ENCODE measurements at regions not wholly inside any gene's neighbourhood (a gene's known extent, or its start where the extent isn't known, plus 50 kb on each side); places are given as distances from the start of the nearest gene placed in this dataset.

GRCh38 chr3:181276358-181276896 is 286.9 kb upstream of the DNAJC19 start:
- H3K27me3 ChIP-seq, result no peaks in the 10 kb centered on the region
- ATAC-seq (ENCODE audit: low FRiP score in 2 of 2) (no peak), DNase-seq (no peak)
- no peaks in the 10 kb centered on the region for H3K9me3 ChIP-seq
- no peak overlapping the region for H3K4me3 ChIP-seq
- WGBS, 2 donors, result 66 to 77% methylated on average over 6 of the region's 6 CpGs
- no peak overlapping the region for H3K27ac ChIP-seq
- no peaks in the 10 kb centered on the region for H3K4me1 ChIP-seq
- H3K36me3 ChIP-seq, result no peaks in the 10 kb centered on the region
- TF ChIP-seq POLR2AphosphoS5 (IDR thresholded peaks at IDR 0.05) (no peak), POLR2A (IDR thresholded peaks at IDR 0.05) (no peak), CTCF (IDR thresholded peaks at IDR 0.05) (no peak), EP300 (IDR thresholded peaks at IDR 0.05) (no peak)

- Histone ChIP-seq H3K27me3 (no peaks in the 10 kb centered on the region), H3K27ac (no peak overlapping the region), H3K9me3 (no peaks in the 10 kb centered on the region), H3K4me1 (no peaks in the 10 kb centered on the region), H3K4me3 (no peak overlapping the region), H3K36me3 (no peaks in the 10 kb centered on the region)
- ATAC-seq (ENCODE audit: low FRiP score in 2 of 2) (no peak), DNase-seq (no peak)
- no peak for TF ChIP-seq EP300 (IDR thresholded peaks at IDR 0.05)
- TF ChIP-seq POLR2A (IDR thresholded peaks at IDR 0.05), result no peak
- TF ChIP-seq POLR2AphosphoS5 (IDR thresholded peaks at IDR 0.05), result no peak
- no peak for TF ChIP-seq CTCF (IDR thresholded peaks at IDR 0.05)
- WGBS, 2 donors, result 52 to 81% methylated on average over 1 of the region's 1 CpG
Measured at GRCh38 chr3:181274025-181274424, 284.5 kb upstream of the DNAJC19 start.

GRCh38 chr3:181267312-181267711 is 277.8 kb upstream of the DNAJC19 start:
- Histone ChIP-seq H3K27me3 (no peaks in the 10 kb centered on the region), H3K4me1 (no peaks in the 10 kb centered on the region), H3K27ac (no peak overlapping the region), H3K4me3 (no peak overlapping the region), H3K9me3 (no peaks in the 10 kb centered on the region), H3K36me3 (no peaks in the 10 kb centered on the region)
- no peak for DNase-seq
- TF ChIP-seq CTCF (IDR thresholded peaks at IDR 0.05), result no peak
- TF ChIP-seq POLR2AphosphoS5 (IDR thresholded peaks at IDR 0.05), result no peak
- no peak for TF ChIP-seq EP300 (IDR thresholded peaks at IDR 0.05)
- no peak for TF ChIP-seq POLR2A (IDR thresholded peaks at IDR 0.05)
- ATAC-seq (ENCODE audit: low FRiP score in 2 of 2), result no peak

- Histone ChIP-seq H3K27me3 (no peaks in the 10 kb centered on the region), H3K27ac (no peak overlapping the region), H3K36me3 (no peaks in the 10 kb centered on the region), H3K4me1 (no peaks in the 10 kb centered on the region), H3K4me3 (peak overlapping the region in 2 of 4 donors; percentile 11 to 12), H3K9me3 (no peaks in the 10 kb centered on the region)
- TF ChIP-seq POLR2A (IDR thresholded peaks at IDR 0.05), result no peak
- no peak for TF ChIP-seq CTCF (IDR thresholded peaks at IDR 0.05)
- no peak for TF ChIP-seq EP300 (IDR thresholded peaks at IDR 0.05)
- TF ChIP-seq POLR2AphosphoS5 (IDR thresholded peaks at IDR 0.05), result no peak
- ATAC-seq (ENCODE audit: low FRiP score in 2 of 2) (no peak), DNase-seq (no peak)
- WGBS, 2 donors, result 35 to 52% methylated on average over 4 of the region's 4 CpGs
Measured at GRCh38 chr3:181265750-181266333, 276.3 kb upstream of the DNAJC19 start.

- 75% methylated on average over 2 of the region's 2 CpGs for WGBS, 2 donors
- no peak for TF ChIP-seq CTCF (IDR thresholded peaks at IDR 0.05)
- no peak for TF ChIP-seq EP300 (IDR thresholded peaks at IDR 0.05)
- TF ChIP-seq POLR2A (IDR thresholded peaks at IDR 0.05), result no peak
- TF ChIP-seq POLR2AphosphoS5 (IDR thresholded peaks at IDR 0.05), result no peak
- no peak overlapping the region for H3K27ac ChIP-seq
- DNase-seq (no peak), ATAC-seq (ENCODE audit: low FRiP score in 2 of 2) (no peak)
- H3K9me3 ChIP-seq, result no peaks in the 10 kb centered on the region
- H3K4me1 ChIP-seq, result no peaks in the 10 kb centered on the region
- no peaks in the 10 kb centered on the region for H3K27me3 ChIP-seq
- H3K36me3 ChIP-seq, result no peaks in the 10 kb centered on the region
- H3K4me3 ChIP-seq, result no peak overlapping the region
Measured at GRCh38 chr3:181264486-181264885, 274.9 kb upstream of the DNAJC19 start.

Measured in upper lobe of left lung (tissue), 6 donors.